Chondrocyte (in vitro differentiated cells): ENCODE measurements at regions not wholly inside any gene's neighbourhood (a gene's known extent, or its start where the extent isn't known, plus 50 kb on each side); places are given as distances from the start of the nearest gene placed in this dataset.

ENCODE experiments used
- DNase-seq: peaks from one replicate; pipeline ENCODE4 v3.0.0; 2021; ENCODE audit warnings: mixed read lengths, low spot score
- H3K27ac Mint-ChIP-seq: one replicate; pipeline ENCODE4 v1.8.0; 2021; ENCODE audit warnings: mild to moderate bottlenecking, moderate library complexity, mixed read lengths; ENCODE audit not compliant: unreplicated experiment
- H3K27me3 Mint-ChIP-seq: 2 replicates; pipeline ENCODE4 v1.8.0; 2021; ENCODE audit warnings: low read depth, mixed read lengths
- H3K36me3 Mint-ChIP-seq: 2 replicates; pipeline ENCODE4 v1.8.0; 2021; ENCODE audit warnings: low read depth, mixed read lengths
- H3K4me1 Mint-ChIP-seq: 2 replicates; pipeline ENCODE4 v1.8.0; 2021; ENCODE audit warnings: low read depth, mild to moderate bottlenecking, mixed read lengths
- H3K4me3 Mint-ChIP-seq: one replicate; pipeline ENCODE4 v1.8.0; 2021; ENCODE audit warnings: mild to moderate bottlenecking, moderate library complexity, mixed read lengths; ENCODE audit not compliant: unreplicated experiment
- H3K9me3 Mint-ChIP-seq: 2 replicates; pipeline ENCODE4 v1.8.0; 2021; ENCODE audit warnings: low read depth, mixed read lengths
- TF ChIP-seq, protein P1 (sequence below): fragments of 200-600 bp; sonication (generic); IDR thresholded peaks from 2 replicates; pipeline ENCODE4 v1.5.0; 2021; ENCODE audit warnings: antibody characterized with exemption, mild to moderate bottlenecking, moderate library complexity

DNA sequence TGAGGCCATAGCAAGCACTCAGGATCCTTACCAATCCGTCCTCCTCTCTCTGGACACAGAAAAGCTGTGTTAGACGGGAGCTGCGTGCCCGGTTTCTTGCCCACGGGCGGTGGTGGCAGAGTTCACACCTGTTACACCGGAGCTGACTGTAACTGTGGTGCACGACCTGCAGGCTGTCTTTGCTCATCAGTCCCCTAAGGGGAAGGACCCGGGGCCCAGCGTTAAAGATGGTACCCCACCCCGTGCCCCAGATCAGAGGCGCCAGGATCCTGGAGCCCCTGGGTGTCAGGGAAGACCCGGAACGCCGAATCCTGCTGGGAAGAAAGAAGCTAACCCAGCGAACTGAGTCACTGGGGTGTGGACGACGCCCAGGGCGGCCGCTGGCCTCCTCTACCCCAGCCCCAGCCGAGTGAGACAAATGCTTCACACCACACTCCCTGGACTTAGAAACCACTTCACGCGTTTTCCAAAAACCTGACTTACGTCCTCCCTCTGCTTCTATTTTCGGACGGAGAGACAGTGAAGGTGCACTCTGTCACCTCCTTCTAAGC is 293.6 kb upstream of the SALL3 start:
- TF ChIP-seq, protein P1, sequence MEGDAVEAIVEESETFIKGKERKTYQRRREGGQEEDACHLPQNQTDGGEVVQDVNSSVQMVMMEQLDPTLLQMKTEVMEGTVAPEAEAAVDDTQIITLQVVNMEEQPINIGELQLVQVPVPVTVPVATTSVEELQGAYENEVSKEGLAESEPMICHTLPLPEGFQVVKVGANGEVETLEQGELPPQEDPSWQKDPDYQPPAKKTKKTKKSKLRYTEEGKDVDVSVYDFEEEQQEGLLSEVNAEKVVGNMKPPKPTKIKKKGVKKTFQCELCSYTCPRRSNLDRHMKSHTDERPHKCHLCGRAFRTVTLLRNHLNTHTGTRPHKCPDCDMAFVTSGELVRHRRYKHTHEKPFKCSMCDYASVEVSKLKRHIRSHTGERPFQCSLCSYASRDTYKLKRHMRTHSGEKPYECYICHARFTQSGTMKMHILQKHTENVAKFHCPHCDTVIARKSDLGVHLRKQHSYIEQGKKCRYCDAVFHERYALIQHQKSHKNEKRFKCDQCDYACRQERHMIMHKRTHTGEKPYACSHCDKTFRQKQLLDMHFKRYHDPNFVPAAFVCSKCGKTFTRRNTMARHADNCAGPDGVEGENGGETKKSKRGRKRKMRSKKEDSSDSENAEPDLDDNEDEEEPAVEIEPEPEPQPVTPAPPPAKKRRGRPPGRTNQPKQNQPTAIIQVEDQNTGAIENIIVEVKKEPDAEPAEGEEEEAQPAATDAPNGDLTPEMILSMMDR, result no peak
- Mint-ChIP-seq H3K27me3 (no peaks in the 10 kb centered on the region), H3K4me1 (no peaks in the 10 kb centered on the region), H3K36me3 (no peaks in the 10 kb centered on the region), H3K27ac (no peak overlapping the region), H3K4me3 (no peak overlapping the region), H3K9me3 (peaks cover 14% of the 10 kb centered on the region)
- no peak for DNase-seq

DNA sequence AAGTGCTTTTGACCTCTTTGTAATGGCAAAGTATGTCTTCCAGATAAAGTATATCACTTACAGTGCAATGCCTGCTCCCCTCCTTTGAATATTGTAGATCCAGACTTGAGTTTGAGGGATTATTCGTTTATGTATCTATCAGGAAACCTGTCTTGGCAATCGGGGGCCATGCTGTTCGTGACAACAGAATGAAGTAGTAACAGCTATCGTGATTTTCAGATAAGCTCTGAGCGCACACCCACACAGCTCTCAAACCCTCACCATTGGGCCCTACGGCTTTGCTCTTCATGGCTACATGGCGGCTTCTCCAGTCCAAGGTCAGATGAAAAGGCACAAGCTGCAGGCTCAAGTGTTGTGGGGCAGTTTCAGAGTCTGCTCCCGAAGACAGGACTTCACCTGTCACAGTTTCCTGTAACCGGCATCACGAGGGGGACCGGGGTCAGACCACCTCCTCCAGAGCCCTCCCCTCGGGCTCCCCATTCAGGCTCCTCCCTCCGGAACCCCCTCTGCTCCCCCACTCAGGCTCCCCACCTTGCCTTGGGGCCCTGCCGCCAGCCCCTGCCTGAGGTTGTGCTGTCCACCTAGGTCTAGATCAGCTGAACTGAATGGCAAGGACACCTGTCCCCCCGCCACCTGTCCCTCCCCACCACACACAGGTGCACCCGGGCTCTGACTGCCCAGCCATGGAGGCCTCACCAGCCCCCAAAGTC is 292.5 kb upstream of the SALL3 start:
- H3K27ac Mint-ChIP-seq, result no peak overlapping the region
- H3K27me3 Mint-ChIP-seq, result no peaks in the 10 kb centered on the region
- TF ChIP-seq, protein P1, result no peak
- peaks cover 15% of the 10 kb centered on the region for H3K9me3 Mint-ChIP-seq
- H3K36me3 Mint-ChIP-seq, result no peaks in the 10 kb centered on the region
- DNase-seq, result no peak
- H3K4me1 Mint-ChIP-seq, result no peaks in the 10 kb centered on the region
- no peak overlapping the region for H3K4me3 Mint-ChIP-seq

DNA sequence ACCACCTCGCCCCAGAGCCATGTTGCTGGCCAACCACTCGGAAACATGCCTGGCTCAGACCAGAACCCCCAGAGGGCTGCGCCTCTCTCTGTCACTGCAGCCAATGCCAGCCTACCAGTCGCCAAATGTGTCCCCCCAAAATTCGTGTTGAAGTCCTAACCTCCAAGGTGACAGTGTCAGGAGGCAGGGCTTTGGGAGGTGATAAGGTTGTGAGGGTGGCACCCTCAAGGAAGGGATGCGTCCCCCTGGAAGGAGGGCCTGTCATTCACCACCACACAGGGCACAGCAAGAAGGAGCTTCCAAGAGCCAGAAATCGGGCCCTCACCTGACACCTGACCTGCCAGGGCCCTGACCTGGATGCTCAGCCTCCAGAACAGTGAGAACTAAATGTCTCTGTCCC is 291.9 kb upstream of the SALL3 start:
- DNase-seq, result no peak
- Mint-ChIP-seq H3K4me3 (no peak overlapping the region), H3K4me1 (no peaks in the 10 kb centered on the region), H3K36me3 (no peaks in the 10 kb centered on the region), H3K9me3 (peaks cover 17% of the 10 kb centered on the region), H3K27me3 (no peaks in the 10 kb centered on the region), H3K27ac (no peak overlapping the region)
- TF ChIP-seq, protein P1, result no peak

DNA sequence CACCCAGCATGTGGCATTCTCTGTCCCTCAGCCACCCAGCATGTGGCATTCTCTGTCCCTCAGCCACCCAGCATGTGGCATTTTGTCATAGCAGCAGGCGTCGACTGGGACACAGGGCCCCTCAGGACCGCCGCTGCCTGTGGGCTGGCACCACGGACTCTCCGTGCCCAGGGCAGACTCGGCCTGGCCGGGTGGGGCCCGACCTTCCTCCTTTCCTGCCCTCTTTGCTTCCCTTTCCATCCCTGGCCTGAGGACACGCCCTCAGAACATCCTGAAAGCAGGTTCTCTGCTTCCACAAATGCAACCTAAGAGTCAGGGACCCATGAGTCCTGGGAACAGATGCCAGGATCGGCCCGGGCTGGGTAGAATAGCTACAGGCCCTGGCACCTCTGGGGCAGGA is 291.4 kb upstream of the SALL3 start:
- Mint-ChIP-seq H3K4me3 (no peak overlapping the region), H3K27me3 (no peaks in the 10 kb centered on the region)

DNA sequence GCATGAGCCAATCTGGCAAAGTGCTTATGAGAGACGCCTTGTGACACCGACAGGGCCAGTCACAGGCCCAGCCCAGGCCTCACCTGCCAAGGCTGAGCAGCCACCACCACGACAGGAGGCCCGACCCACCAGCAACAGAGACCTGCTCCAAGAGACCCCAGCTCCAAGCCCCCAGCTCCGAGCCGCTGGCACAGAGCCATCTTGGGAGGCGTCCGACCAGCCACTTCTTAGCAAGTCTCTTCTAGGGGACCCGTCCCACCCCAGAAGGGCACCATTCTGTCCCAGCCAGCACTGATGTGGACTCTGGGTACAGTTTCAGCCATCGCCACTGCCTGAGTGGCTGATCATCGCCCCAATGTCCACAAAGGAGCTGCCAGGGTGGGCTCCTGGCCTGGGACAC is 290.7 kb upstream of the SALL3 start:
- Mint-ChIP-seq H3K36me3 (no peaks in the 10 kb centered on the region), H3K9me3 (peaks cover 16% of the 10 kb centered on the region), H3K27me3 (no peaks in the 10 kb centered on the region), H3K27ac (no peak overlapping the region), H3K4me1 (no peaks in the 10 kb centered on the region), H3K4me3 (no peak overlapping the region)
- TF ChIP-seq, protein P1, result no peak
- no peak for DNase-seq

More for the DNA sequence above, 291.4 kb upstream of the SALL3 start:
- Mint-ChIP-seq H3K4me1 (no peaks in the 10 kb centered on the region), H3K27ac (no peak overlapping the region), H3K36me3 (no peaks in the 10 kb centered on the region), H3K9me3 (peaks cover 17% of the 10 kb centered on the region)
- DNase-seq, result no peak
- TF ChIP-seq, protein P1, result no peak
